ENCODE measurements at regions not wholly inside any gene's neighbourhood (a gene's known extent, or its start where the extent isn't known, plus 50 kb on each side); places are given as distances from the start of the nearest gene placed in this dataset.

DNA sequence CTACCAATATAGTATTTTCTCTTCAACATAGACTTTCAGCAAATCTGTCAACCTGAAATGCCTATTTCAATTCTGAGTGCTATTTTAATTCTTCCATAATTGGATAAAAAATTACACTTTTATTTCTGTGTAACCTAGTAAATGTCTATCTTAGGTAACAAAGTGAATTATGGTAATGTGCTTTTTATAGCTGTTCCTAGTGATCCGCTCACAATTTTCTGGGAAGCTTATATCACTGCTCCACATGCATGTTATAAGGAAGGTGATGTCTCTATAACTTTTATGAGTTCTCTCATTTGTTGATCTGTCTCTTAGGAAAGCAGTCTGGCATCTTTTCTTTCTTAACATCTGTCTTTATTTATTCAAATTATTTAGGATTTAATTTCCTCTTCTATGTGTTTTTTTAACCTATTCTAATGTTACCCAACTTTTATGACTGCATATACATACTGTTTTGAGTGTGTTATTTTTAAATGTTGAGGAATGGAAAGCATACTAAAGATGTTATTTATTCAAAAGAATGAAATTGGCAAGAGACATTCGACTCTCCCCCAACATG, 777.1 kb upstream of the MDGA2 start:
- TF ChIP-seq, protein P1, sequence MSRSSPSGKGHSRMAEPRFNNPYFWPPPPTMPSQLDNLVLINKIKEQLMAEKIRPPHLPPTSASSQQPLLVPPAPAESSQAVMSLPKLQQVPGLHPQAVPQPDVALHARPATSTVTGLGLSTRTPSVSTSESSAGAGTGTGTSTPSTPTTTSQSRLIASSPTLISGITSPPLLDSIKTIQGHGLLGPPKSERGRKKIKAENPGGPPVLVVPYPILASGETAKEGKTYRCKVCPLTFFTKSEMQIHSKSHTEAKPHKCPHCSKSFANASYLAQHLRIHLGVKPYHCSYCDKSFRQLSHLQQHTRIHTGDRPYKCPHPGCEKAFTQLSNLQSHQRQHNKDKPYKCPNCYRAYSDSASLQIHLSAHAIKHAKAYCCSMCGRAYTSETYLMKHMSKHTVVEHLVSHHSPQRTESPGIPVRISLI (tag by site-specific recombination; IDR thresholded peaks at IDR 0.05) = no peak
- TF ChIP-seq, protein P2, sequence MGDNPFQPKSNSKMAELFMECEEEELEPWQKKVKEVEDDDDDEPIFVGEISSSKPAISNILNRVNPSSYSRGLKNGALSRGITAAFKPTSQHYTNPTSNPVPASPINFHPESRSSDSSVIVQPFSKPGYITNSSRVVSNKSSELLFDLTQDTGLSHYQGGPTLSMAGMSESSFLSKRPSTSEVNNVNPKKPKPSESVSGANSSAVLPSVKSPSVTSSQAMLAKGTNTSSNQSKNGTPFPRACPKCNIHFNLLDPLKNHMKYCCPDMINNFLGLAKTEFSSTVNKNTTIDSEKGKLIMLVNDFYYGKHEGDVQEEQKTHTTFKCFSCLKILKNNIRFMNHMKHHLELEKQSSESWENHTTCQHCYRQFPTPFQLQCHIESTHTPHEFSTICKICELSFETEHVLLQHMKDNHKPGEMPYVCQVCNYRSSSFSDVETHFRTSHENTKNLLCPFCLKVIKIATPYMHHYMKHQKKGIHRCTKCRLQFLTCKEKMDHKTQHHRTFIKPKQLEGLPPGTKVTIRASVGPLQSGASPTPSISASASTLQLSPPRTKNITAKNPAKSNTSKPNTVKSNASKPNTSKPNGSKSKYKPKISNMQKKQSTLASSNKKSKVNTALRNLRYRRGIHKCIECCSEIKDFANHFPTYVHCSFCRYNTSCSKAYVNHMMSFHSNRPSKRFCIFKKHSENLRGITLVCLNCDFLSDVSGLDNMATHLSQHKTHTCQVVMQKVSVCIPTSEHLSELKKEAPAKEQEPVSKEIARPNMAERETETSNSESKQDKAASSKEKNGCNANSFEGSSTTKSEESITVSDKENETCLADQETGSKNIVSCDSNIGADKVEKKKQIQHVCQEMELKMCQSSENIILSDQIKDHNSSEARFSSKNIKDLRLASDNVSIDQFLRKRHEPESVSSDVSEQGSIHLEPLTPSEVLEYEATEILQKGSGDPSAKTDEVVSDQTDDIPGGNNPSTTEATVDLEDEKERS (tag by site-specific recombination; IDR thresholded peaks at IDR 0.05) = no peak
- no peak for TF ChIP-seq ZIC2 (tag by site-specific recombination; IDR thresholded peaks at IDR 0.05)
- no peak for TF ChIP-seq ZFHX2 (tag by site-specific recombination; conservative IDR thresholded peaks at IDR 0.05)
- TF ChIP-seq ZNF830 (tag by site-specific recombination; IDR thresholded peaks at IDR 0.05; ENCODE audit: low read depth) = no peak
- TF ChIP-seq KLF10 (tag by site-specific recombination; IDR thresholded peaks at IDR 0.05) = no peak
- TF ChIP-seq, protein P3, sequence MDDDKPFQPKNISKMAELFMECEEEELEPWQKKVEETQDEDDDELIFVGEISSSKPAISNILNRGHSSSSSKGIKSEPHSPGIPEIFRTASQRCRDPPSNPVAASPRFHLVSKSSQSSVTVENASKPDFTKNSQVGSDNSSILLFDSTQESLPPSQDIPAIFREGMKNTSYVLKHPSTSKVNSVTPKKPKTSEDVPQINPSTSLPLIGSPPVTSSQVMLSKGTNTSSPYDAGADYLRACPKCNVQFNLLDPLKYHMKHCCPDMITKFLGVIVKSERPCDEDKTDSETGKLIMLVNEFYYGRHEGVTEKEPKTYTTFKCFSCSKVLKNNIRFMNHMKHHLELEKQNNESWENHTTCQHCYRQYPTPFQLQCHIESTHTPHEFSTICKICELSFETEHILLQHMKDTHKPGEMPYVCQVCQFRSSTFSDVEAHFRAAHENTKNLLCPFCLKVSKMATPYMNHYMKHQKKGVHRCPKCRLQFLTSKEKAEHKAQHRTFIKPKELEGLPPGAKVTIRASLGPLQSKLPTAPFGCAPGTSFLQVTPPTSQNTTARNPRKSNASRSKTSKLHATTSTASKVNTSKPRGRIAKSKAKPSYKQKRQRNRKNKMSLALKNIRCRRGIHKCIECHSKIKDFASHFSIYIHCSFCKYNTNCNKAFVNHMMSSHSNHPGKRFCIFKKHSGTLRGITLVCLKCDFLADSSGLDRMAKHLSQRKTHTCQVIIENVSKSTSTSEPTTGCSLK (tag by site-specific recombination; IDR thresholded peaks at IDR 0.05) = no peak

DNA sequence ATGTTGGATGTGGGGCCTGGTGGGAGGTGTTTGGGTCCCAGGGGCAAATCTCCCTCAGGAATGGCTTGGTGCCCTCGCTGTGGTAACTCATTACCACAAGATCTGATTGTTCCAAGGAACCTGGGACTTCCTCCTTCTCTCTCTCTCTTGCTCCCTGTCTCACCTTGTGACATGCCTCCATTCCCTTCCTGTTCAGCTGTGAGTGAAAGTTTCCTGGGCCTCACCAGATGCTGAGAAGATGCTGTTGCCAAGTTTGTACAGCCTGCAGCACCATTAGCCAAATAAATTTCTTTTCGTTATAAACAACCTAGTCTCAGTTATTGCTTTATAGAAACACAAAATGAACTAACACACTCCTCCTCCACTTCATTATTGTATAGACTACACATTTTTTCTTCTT, 759.8 kb upstream of the MDGA2 start:
- TF ChIP-seq ZNF2 (tag by site-specific recombination; IDR thresholded peaks at IDR 0.05) = no peak
- TF ChIP-seq SP7 (tag by site-specific recombination; IDR thresholded peaks at IDR 0.05) = no peak
- TF ChIP-seq ZNF629 (tag by site-specific recombination; IDR thresholded peaks at IDR 0.05) = no peak
- TF ChIP-seq, protein P4, sequence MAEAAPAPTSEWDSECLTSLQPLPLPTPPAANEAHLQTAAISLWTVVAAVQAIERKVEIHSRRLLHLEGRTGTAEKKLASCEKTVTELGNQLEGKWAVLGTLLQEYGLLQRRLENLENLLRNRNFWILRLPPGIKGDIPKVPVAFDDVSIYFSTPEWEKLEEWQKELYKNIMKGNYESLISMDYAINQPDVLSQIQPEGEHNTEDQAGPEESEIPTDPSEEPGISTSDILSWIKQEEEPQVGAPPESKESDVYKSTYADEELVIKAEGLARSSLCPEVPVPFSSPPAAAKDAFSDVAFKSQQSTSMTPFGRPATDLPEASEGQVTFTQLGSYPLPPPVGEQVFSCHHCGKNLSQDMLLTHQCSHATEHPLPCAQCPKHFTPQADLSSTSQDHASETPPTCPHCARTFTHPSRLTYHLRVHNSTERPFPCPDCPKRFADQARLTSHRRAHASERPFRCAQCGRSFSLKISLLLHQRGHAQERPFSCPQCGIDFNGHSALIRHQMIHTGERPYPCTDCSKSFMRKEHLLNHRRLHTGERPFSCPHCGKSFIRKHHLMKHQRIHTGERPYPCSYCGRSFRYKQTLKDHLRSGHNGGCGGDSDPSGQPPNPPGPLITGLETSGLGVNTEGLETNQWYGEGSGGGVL (tag by site-specific recombination; IDR thresholded peaks at IDR 0.05) = no peak
- Histone ChIP-seq H3K27ac (ENCODE audit: extremely low read depth, low read depth, low read length) (no peak overlapping the region), H3K4me1 (ENCODE audit: control insufficient read depth, insufficient read depth, low read length) (no peaks in the 10 kb centered on the region), H3K4me3 (ENCODE audit: low read depth, low read length) (no peak overlapping the region), H3K9me3 (ENCODE audit: control insufficient read depth, insufficient read depth, low read depth, low read length) (no peaks in the 10 kb centered on the region), H3K36me3 (ENCODE audit: control insufficient read depth in 2 of 2, insufficient read depth in 1 of 2, low read length in 2 of 2) (no peaks in the 10 kb centered on the region)
- ChIA-PET CTCF (no interaction called here), POLR2A (no interaction called here)

More for the DNA sequence above, 777.1 kb upstream of the MDGA2 start:
- Histone ChIP-seq H3K27ac (ENCODE audit: extremely low read depth, low read depth, low read length) (no peak overlapping the region), H3K4me3 (ENCODE audit: low read depth, low read length) (no peak overlapping the region), H3K4me1 (ENCODE audit: control insufficient read depth, insufficient read depth, low read length) (no peaks in the 10 kb centered on the region), H3K9me3 (ENCODE audit: control insufficient read depth, insufficient read depth, low read depth, low read length) (no peaks in the 10 kb centered on the region), H3K36me3 (ENCODE audit: control insufficient read depth in 2 of 2, insufficient read depth in 1 of 2, low read length in 2 of 2) (no peaks in the 10 kb centered on the region)
- ChIA-PET POLR2A (no interaction called here), CTCF (no interaction called here)

DNA sequence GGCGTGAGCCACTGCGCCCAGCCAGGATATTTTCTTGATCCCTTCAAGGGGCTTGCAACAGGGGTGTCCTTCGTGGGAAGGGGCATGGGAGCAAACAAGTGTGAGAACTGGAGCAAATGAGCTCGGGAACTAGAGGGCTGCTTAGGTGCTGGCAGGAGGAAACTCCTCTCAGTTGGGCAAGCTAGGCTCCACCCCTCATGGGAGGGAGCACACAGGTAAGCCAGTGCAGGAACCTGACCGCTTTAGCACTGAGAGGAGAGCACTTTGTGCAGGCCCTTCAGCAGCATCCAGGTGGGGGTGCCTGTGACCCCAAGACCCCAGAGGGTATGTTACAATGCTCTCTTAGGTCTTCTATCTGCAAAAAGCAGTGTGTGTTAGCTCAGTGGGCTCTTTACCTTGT, 755.4 kb upstream of the MDGA2 start:
- CTCF ChIA-PET = no interaction called here
- no peak overlapping the region for H3K4me3 ChIP-seq (ENCODE audit: low read depth, low read length)
- TF ChIP-seq ZNF341 (tag by site-specific recombination; IDR thresholded peaks at IDR 0.05; ENCODE audit: low read depth) = no peak
- TF ChIP-seq, protein P5, sequence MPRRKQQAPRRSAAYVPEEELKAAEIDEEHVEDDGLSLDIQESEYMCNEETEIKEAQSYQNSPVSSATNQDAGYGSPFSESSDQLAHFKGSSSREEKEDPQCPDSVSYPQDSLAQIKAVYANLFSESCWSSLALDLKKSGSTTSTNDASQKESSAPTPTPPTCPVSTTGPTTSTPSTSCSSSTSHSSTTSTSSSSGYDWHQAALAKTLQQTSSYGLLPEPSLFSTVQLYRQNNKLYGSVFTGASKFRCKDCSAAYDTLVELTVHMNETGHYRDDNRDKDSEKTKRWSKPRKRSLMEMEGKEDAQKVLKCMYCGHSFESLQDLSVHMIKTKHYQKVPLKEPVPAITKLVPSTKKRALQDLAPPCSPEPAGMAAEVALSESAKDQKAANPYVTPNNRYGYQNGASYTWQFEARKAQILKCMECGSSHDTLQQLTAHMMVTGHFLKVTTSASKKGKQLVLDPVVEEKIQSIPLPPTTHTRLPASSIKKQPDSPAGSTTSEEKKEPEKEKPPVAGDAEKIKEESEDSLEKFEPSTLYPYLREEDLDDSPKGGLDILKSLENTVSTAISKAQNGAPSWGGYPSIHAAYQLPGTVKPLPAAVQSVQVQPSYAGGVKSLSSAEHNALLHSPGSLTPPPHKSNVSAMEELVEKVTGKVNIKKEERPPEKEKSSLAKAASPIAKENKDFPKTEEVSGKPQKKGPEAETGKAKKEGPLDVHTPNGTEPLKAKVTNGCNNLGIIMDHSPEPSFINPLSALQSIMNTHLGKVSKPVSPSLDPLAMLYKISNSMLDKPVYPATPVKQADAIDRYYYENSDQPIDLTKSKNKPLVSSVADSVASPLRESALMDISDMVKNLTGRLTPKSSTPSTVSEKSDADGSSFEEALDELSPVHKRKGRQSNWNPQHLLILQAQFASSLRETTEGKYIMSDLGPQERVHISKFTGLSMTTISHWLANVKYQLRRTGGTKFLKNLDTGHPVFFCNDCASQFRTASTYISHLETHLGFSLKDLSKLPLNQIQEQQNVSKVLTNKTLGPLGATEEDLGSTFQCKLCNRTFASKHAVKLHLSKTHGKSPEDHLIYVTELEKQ (tag by site-specific recombination; IDR thresholded peaks at IDR 0.05; ENCODE audit: borderline replicate concordance) = no peak
- no peak for TF ChIP-seq ZNF354C (tag by site-specific recombination; IDR thresholded peaks at IDR 0.05; ENCODE audit: borderline replicate concordance, low read depth)
- TF ChIP-seq, protein P6, sequence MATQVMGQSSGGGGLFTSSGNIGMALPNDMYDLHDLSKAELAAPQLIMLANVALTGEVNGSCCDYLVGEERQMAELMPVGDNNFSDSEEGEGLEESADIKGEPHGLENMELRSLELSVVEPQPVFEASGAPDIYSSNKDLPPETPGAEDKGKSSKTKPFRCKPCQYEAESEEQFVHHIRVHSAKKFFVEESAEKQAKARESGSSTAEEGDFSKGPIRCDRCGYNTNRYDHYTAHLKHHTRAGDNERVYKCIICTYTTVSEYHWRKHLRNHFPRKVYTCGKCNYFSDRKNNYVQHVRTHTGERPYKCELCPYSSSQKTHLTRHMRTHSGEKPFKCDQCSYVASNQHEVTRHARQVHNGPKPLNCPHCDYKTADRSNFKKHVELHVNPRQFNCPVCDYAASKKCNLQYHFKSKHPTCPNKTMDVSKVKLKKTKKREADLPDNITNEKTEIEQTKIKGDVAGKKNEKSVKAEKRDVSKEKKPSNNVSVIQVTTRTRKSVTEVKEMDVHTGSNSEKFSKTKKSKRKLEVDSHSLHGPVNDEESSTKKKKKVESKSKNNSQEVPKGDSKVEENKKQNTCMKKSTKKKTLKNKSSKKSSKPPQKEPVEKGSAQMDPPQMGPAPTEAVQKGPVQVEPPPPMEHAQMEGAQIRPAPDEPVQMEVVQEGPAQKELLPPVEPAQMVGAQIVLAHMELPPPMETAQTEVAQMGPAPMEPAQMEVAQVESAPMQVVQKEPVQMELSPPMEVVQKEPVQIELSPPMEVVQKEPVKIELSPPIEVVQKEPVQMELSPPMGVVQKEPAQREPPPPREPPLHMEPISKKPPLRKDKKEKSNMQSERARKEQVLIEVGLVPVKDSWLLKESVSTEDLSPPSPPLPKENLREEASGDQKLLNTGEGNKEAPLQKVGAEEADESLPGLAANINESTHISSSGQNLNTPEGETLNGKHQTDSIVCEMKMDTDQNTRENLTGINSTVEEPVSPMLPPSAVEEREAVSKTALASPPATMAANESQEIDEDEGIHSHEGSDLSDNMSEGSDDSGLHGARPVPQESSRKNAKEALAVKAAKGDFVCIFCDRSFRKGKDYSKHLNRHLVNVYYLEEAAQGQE (tag by site-specific recombination; IDR thresholded peaks at IDR 0.05) = no peak

More for the DNA sequence above, 755.4 kb upstream of the MDGA2 start:
- Histone ChIP-seq H3K27ac (ENCODE audit: extremely low read depth, low read depth, low read length) (no peak overlapping the region), H3K9me3 (ENCODE audit: control insufficient read depth, insufficient read depth, low read depth, low read length) (no peaks in the 10 kb centered on the region), H3K36me3 (ENCODE audit: control insufficient read depth in 2 of 2, insufficient read depth in 1 of 2, low read length in 2 of 2) (no peaks in the 10 kb centered on the region), H3K4me1 (ENCODE audit: control insufficient read depth, insufficient read depth, low read length) (no peaks in the 10 kb centered on the region)
- POLR2A ChIA-PET = no interaction called here
